C4-2B (cell line): ENCODE measurements at regions not wholly inside any gene's neighbourhood (a gene's known extent, or its start where the extent isn't known, plus 50 kb on each side); places are given as distances from the start of the nearest gene placed in this dataset.

ENCODE experiments used
- H3K27ac ChIP-seq: fragments of 450-650 bp; 2 replicates; pipeline ENCODE4 v1.5.1; 2017
- ZFX ChIP-seq: fragments of 450-650 bp; IDR thresholded peaks from 2 replicates; pipeline ENCODE4 v1.6.1; 2017
- TF ChIP-seq, protein P1 (sequence below): fragments of 450-650 bp; conservative IDR thresholded peaks from 2 replicates; pipeline ENCODE4 v1.5.1; 2017; ENCODE audit warnings: mild to moderate bottlenecking

DNA sequence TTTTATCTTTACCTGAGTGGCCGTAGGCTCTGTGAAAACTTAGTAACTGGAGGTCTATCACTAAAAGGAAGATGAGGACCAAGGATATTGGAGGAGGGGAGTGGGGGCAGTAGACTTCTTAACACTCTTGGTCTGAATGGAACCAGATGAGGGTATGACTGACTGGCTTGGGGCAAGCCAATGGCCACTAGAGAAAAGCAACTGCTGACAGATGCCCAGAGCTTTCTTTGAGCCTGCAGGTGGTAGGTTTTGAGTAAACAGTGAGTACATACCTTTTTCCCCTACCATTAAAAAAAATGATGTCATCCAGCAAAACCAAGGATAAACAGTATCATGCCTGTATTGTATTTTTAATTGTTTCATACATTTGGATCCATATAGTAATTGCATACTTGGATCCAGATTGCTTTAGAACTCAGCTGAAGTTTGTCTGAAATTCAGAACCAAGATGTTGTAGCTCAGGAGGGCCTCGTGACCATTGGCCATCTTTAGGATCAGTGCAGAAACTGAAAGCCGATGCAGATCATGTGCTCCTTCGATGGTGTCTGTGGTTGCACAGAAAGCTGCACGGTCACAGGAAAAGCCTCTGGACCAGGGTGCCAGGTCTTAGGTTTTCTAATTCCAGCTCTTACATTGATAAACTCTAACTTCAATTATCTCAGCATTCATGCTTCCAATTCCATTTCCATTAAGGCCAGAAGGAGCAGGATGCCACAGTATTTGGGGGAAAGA is 131.0 kb downstream of the PDGFRA start:
- no peak for TF ChIP-seq ZFX
- TF ChIP-seq, protein P1, sequence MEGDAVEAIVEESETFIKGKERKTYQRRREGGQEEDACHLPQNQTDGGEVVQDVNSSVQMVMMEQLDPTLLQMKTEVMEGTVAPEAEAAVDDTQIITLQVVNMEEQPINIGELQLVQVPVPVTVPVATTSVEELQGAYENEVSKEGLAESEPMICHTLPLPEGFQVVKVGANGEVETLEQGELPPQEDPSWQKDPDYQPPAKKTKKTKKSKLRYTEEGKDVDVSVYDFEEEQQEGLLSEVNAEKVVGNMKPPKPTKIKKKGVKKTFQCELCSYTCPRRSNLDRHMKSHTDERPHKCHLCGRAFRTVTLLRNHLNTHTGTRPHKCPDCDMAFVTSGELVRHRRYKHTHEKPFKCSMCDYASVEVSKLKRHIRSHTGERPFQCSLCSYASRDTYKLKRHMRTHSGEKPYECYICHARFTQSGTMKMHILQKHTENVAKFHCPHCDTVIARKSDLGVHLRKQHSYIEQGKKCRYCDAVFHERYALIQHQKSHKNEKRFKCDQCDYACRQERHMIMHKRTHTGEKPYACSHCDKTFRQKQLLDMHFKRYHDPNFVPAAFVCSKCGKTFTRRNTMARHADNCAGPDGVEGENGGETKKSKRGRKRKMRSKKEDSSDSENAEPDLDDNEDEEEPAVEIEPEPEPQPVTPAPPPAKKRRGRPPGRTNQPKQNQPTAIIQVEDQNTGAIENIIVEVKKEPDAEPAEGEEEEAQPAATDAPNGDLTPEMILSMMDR, result no peak

DNA sequence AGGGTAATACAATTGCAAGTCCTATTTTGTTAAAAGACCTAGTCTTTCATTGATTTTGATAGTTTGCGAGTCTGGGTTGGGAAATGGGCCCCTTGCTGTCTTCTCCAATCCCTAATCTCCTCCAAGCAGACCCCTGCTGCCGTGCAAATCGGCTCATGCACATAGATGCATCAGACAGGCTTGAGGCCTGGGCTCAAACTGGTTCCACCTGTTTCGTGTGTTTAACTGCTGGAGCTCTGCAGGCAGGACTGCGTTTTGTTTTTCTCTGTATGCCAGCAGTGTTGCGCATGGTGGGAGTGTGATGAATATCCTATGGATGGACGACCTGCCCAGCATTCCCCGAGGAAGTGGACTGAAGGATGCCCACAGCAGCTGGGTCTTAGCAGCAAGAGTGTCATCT is 133.9 kb downstream of the PDGFRA start:
- TF ChIP-seq ZFX, result no peak
- TF ChIP-seq, protein P1, result no peak
- no peak overlapping the region for H3K27ac ChIP-seq

More for the DNA sequence above, 131.0 kb downstream of the PDGFRA start:
- H3K27ac ChIP-seq, result no peak overlapping the region

DNA sequence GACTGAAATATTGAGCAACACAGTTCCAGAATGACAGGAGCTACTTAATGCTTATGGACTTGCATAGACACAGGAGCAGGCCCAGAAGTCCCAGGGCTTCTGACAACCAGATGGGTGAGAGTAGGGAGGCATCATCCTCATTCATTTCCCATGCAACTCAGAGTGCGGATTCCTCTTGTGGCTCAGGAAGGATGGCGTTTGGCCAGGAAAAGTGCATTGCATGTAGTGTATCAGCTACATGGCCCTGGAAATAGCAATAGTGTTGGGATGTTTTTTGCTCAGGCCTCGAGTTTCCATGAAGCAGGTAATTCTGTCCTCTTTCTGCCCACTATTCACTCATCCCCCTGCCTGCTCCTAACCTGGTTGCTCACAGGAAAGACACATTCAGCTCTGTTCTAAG is 136.6 kb downstream of the PDGFRA start:
- H3K27ac ChIP-seq, result no peak overlapping the region

DNA sequence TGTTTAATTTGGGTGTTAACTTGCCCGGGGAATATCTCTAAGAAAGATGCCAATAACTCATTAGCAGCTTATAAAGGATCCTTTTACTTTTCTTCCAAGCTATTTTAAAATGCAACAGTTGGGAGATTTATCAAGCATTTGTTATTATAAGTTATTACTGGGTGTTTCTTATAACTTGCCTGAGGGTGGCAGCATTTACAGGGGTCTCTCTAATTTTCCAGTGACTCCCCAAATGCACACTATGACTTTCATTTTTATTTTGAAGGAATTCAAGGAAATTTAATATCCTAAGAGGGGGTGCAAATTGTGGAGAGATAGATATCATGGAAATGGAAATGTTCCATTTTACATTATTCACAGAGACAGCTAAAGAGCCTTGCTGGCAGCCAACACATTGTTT is 138.0 kb downstream of the PDGFRA start:
- H3K27ac ChIP-seq, result no peak overlapping the region
- TF ChIP-seq, protein P1, result no peak
- TF ChIP-seq ZFX, result no peak

More for the DNA sequence above, 136.6 kb downstream of the PDGFRA start:
- TF ChIP-seq, protein P1, result no peak
- no peak for TF ChIP-seq ZFX

DNA sequence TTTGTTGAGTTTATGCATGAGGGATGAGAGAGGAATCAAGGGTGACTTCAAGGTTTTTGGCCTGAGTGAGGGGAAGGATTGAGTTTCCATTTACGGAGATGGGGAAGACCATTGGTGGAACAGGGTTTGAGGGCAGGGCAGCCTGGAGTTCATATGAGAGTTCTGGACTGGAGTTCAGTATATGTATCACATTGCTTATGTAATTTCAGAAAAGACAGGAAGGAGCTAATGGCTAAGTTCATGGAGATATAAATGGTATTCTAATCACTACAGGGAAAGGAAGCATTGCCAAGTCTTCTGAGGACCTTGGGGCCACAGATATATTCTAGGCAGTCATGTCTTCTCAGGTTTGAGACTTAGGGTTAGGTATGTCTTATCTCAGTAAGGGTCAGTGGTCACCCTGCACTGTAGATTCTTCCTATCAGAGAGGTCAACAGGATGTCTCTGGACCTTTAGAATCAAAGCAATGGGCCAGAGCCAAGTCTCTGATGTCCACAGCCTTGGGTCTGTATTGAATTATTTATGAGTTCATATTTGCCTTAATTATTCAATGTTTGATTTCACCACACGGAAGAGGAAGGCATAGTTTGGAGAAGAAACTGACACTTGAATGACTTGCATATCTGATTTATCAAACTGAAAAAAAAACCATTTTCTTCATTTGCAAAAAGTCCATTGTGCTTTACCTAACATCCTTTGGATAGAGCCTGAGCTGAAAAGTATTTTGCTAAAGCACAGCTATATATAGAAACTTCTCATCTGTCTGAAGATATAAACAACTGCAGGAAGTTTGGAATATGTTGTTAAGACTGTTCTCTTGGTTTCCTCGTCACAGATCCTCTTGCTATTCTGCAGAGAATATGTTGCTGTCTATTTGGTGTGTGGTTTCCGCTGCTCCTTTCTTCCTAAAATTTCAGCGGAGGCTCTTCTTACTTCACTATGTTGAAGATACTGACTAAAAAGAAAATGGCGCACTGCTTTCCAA is 139.5 kb downstream of the PDGFRA start:
- H3K27ac ChIP-seq, result no peak overlapping the region
- TF ChIP-seq ZFX, result no peak
- TF ChIP-seq, protein P1, result no peak

DNA sequence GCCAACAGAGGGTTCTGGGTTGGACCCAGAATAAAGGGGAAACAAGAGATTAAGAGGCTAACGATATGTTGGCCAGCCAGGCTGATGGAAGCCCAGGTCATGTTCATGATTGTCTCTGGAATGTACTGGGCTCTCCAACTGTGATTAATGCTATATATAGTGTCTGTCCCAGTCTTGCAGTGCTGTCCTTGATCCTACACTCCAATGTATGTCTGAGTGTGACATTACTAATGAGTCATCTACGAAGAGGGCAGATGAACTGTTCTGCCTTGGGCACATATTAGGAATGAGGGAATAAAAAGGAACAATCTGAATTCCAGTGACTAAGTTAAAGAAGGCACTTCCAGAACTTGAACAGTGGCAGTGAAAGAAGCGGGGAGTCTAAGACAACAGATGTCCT is 142.1 kb downstream of the PDGFRA start:
- H3K27ac ChIP-seq, result no peak overlapping the region
- TF ChIP-seq, protein P1, result no peak
- no peak for TF ChIP-seq ZFX

DNA sequence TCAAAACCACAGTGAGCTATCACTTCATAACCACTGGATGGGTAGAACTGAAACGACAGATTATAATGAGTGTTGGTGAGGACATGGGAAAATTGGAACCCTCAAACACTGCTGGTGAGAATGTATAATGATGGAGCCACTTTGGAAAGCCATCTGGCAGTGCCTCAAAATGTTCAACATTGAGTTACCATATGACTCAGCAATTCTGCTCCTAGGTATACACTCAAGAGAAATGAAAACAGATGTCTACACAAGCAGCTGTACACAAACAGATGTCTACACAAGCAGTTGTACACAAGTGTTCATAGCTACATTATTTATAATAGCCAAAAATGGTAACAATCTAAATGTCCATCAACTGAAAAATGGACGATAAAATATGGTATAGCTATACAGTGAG is 143.9 kb downstream of the PDGFRA start:
- H3K27ac ChIP-seq, result no peak overlapping the region
- TF ChIP-seq, protein P1, result no peak
- no peak for TF ChIP-seq ZFX
